ENCODE measurements at regions not wholly inside any gene's neighbourhood (a gene's known extent, or its start where the extent isn't known, plus 50 kb on each side); places are given as distances from the start of the nearest gene placed in this dataset.
"Not testable (repeated sequence)": the region's sequence is repeated elsewhere in the genome, so short reads cannot be mapped to it uniquely, and the experiment has no call there.

- not testable (repeated sequence) for DNase-seq
Observed at GRCh38 chr6:86602093-86602492, 335.2 kb upstream of the HTR1E start.

GRCh38 chr6:86598969-86599368, 338.4 kb upstream of the HTR1E start:
- DNase-seq: not testable (repeated sequence)

DNA sequence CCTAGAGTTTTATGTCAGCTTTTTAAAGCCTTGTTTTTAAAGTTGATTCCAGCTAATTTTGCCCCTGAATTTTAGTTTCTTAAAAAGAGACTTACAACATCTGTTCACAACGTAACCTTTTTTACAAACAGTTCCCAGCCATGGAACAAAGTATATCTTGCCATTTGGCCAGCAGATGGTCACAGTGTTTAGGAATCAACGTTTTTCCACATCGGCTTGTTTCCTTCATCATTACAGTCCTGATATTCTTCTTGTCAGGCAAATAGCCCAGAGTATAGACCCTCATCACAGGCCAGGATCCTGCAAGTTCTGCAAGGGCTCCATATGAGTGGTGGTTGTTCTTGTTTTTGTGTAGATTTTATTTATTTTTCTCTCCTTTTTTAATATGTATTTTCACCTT, 341.7 kb upstream of the HTR1E start:
- DNase-seq: no peak

- DNase-seq: no peak
Observed at GRCh38 chr6:86586195-86586594, 351.1 kb upstream of the HTR1E start.

DNA sequence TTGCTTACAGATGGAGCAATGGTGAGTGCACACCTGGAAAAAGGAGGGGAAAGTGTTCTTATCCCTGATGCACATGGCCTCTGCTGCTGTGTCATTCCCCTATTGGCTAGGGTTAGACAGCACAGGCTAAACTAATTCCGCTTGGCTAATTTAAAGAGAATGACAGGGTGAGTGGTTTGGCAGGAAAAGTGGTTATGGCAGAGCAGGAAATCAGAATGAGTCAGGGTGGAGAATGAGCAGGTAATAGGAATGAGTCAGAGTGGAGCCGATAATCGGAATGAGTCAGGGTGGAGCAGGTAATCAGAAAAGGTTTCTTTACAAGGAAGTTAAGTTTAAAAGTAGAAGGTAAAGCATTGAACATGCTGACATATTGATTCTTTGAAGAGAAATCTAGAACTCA, 355.5 kb upstream of the HTR1E start:
- no peak for DNase-seq

DNA sequence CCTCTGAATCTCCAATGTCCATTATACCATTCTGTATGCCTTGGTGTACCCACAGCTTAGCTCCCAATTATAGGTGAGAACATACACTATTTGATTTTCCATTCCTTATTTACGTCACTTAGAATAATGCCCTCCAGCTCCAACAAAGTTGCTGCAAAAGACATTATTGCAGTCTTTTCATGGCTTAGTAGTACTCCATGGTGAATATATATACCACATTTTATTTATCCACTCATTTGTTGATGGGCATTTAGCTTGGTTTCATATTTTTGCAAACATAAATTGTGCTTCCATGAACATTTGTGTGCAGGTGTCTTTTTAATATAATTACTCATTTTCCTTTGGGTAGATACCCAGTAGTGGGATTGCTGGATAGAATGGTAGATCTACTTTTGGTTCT, 374.1 kb upstream of the HTR1E start:
- DNase-seq: no peak

- no peak for DNase-seq
Observed at GRCh38 chr6:86558318-86558717, 379.0 kb upstream of the HTR1E start.

DNA sequence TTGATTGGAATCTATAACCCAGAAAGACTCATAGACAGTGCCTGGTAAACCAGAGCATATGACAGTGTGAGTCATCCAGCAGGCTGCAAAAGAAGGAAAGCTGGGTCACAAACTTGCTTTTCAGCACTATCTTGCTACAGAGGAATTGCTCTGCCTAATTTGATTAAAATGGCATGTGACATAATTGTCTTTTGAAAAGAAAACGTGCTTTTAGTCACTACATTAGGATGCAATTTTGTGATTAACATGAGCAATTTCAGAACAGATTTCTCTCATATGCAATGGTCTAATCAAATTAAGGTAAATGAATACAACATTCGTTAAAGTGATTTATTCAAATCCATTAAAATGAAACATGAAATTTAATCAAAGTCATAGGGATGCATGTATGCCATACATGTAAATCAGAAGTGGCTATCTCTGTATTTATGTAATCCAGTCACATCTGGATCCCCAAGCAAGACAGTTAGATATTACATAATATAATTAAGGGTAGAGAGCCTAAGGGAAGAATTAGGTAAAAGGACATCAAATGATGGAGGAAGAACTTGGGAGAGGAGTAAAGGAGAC, 400.0 kb upstream of the HTR1E start:
- no peak for DNase-seq

- DNase-seq: no peak
Observed at GRCh38 chr6:86536121-86536520, 401.2 kb upstream of the HTR1E start.

DNA sequence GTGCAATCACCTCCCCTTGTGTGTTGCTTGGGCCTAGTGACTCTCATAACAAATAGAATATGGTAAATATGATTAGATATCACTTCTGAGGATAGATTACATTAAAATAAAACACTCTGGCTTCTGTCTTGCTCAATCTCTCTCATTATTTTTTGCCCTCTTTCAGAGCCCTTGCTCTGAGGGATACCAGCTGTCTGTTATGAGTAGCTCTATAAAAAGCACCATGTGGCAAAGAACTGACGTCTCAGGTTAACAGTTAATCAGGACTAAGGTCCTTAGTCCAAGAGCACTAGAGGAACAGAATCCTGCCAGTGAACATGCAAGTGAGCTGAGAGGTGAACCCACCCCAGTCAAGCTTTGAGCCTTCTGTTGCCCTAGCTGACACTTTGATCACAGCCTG, 402.2 kb upstream of the HTR1E start:
- DNase-seq: no peak

GRCh38 chr6:86529635-86530034, 407.7 kb upstream of the HTR1E start:
- DNase-seq: no peak

DNA sequence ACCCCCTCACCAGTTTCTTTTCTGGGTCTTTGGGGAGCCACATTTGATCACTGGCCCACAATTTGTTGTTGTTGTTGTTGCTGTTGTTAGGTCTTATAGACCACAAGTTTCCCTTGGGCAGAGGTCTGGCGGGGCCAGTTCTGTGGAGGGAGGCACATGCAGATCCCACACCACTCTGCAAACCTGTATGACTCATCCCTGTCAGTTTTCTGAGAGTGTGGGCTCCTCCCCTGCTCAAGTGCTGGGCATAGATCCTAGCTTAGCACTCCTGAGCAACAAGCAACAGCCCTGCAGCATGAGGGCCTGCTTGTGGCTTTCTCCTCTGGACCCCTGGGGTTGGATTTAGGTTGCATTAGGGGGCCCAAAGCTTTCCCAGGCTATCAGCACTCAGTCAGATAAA, 411.1 kb upstream of the HTR1E start:
- no peak for DNase-seq

DNA sequence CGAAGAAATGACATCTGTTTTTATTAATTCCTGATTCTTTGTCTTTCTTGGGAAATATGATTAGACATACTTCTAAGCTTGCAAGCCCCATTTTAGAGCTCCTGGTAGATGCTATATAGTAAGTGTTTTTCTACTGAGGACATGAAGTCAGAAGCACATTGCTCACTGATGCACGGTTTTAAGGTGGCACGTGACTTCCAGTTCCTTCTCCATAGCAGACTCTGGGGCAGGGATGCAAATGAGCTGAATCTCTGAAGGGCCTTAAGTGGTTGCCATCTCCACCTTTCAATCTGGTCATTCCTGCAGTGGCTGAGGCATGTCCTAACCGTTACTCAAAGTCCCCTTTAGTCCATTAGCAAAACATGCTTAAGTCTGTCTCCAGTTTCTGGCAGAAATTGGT, 421.2 kb upstream of the HTR1E start:
- DNase-seq: no peak

GRCh38 chr6:86511962-86512361, 425.4 kb upstream of the HTR1E start:
- no peak for DNase-seq

DNA sequence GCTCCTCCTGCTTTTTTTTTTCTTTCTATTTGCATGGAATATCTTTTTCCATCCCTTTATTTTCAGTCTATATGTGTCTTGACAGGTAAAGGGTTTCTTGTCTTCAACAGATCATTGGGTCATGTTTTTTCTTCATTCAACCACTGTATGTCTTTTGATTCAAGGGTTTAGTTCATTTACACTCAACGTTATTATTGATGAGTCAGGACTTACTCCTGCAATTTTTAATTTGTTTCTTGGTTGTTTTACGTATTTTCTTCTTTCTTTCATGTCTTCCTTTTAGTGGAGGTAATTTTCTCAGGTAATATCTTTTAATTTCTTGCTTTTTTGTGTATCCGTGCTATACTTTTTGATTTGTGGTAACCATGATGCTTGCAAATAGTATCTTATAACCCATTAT, 429.1 kb upstream of the HTR1E start:
- DNase-seq: no peak

GRCh38 chr6:86502497-86502896, 434.8 kb upstream of the HTR1E start:
- no peak for DNase-seq

DNA sequence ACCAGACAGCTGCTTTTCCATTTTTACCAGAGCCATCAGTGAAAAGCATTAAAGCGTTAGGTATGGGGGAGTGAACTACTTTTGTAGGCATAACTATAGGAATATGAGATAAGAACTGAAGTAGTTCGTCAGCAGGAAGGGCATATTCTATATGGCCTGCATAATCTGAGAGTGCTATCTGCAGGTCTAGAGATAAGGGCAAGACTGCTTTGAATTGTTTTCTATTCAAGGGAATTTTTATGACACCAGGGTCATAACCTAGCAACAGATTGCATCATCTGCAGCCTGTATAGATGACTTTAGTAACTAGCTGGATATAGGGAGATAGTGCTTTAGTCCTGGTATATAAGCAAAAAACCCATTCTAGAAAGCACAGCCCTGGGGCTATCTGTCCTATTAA, 437.3 kb upstream of the HTR1E start:
- no peak for DNase-seq

DNA sequence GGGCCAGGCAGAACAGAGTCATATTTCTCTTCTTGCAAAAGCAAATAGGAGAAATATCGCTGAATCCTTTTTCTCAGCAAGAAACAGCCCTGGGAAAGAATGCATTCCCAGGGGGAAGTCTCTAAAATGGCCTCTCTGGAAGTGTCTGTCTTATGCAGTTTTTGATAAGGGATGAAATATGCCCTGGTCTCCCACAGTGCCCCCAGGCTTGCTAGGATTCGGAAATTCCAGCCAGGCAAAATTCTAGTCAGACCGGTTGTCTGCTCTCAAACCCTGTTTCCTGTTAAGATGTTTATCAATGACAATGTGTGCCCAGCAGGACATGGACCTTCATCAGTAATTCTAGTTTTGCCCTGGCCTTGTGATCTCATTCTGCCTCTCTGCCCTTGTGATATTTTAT, 448.3 kb upstream of the HTR1E start:
- not testable (repeated sequence) for DNase-seq

DNA sequence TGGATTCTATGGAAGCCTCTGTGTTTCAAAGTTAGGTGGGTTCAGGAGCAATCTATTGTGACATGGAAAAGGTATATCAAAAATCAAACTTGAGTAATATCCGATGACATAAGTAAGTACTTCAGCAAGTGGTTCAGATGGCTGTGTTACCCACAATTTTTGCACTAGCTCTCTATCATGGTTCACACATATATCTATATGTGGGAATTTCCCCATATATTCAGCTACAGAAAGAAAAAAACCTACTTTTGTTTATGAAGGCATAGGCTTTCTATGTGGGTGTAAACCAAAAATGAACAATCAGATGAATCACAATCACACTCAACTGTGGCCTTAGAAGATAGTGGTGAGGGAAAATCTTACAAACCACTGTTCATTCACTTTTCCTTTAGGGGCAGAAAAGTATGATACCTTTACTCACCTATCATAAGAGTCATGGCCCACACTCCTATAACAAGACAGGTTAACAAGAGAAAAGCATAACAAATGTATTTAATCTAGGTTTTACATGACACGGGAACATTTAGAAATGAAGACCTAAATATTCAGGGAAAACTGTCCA, 449.6 kb upstream of the HTR1E start:
- DNase-seq: no peak

GRCh38 chr6:86478316-86478715, 459.0 kb upstream of the HTR1E start:
- not testable (repeated sequence) for DNase-seq

GRCh38 chr6:86477500-86478148, 459.7 kb upstream of the HTR1E start:
- DNase-seq: no peak

- DNase-seq: no peak
Observed at GRCh38 chr6:86476311-86476710, 461.0 kb upstream of the HTR1E start.

DNA sequence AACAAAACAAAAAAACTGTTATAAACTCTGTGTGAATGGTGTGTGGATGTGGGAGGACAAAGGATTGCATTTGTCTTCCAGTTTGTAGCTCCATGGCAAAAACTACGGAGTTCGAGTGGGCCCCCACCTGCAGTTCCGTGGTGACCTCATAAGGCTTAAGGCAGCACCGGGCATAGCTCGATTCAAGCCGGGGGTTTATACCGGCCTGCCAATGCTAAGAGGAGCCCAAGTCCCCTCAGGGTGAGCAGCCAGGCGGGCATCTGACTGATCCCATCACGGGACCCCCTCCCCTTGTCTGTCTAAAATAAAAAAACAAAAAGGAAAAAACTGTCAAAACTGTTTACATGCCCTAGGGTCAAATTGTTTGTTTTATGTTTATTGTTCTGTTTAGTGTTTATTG, 463.2 kb upstream of the HTR1E start:
- no peak for DNase-seq

DNA sequence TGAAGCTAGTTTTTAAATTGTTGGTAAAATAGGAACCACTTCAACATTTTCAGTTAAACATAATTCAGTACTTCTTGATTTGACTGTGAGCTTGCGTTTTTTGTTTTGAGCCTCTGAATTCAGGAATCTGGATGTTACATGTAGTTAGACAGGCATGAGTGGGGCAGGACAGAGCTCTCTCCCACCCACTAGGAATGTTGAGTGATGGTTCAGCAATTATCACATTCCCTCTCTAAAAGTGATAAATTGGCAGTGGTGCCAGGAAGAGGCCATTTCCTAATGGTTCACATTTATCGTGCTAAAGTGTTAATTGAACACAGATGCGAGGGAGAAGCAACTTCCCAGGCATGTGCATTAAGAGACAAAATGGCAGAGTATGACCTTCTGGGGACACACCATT, 465.5 kb upstream of the HTR1E start:
- no peak for DNase-seq

GRCh38 chr6:86459978-86460377, 477.4 kb upstream of the HTR1E start:
- DNase-seq: no peak

Data from cerebellar nuclear complex (tissue), 1 donor.